Vagina (tissue), 2 donors: ENCODE measurements at regions not wholly inside any gene's neighbourhood (a gene's known extent, or its start where the extent isn't known, plus 50 kb on each side); places are given as distances from the start of the nearest gene placed in this dataset.

Experiments
- DNase-seq, 2 donors: peaks; one replicate each; pipeline ENCODE4 v3.0.0-alpha.2; 2017; ENCODE audit errors: extremely low spot score in 2 of 2
- H3K27ac ChIP-seq: fragments of 200-600 bp; sonication (generic); one replicate; pipeline ENCODE4 v1.5.1; 2019
- H3K27me3 ChIP-seq: fragments of 200-600 bp; sonication (generic); one replicate; pipeline ENCODE4 v1.5.1; 2019
- H3K36me3 ChIP-seq, 2 donors: fragments of 200-600 bp; sonication (generic); one replicate each; pipeline ENCODE4 v1.5.1; 2017 to 2019
- H3K4me1 ChIP-seq: fragments of 200-600 bp; sonication (generic); one replicate; pipeline ENCODE4 v1.5.1; 2019
- H3K4me3 ChIP-seq, 2 donors: fragments of 200-600 bp; sonication (generic); 1 replicate in 1 of 2; 2 replicates in 1 of 2; pipeline ENCODE4 v1.5.1; 2016 to 2019
- H3K9me3 ChIP-seq: fragments of 200-600 bp; sonication (generic); one replicate; pipeline ENCODE4 v1.5.1; 2019
- CTCF ChIP-seq, 3 experiments: fragments of 450-650 bp in 2 of 3; fragments of 200-600 bp in 1 of 3; sonication (generic) in 1 of 3; IDR thresholded peaks; one replicate each; pipeline ENCODE4 v1.5.1; 2017 to 2019; ENCODE audit warnings: antibody characterized with exemption in 3 of 3, mild to moderate bottlenecking in 2 of 3, moderate library complexity in 2 of 3
- POLR2A ChIP-seq, 2 donors: fragments of 450-650 bp; IDR thresholded peaks; one replicate each; pipeline ENCODE4 v1.6.1; 2017; ENCODE audit warnings: antibody characterized with exemption in 2 of 2, mild to moderate bottlenecking in 2 of 2, moderate library complexity in 2 of 2
- POLR2AphosphoS5 ChIP-seq, 2 donors: sonication (generic); formaldehyde crosslinking; IDR thresholded peaks; one replicate each; pipeline ENCODE4 v1.9.0; 2017; ENCODE audit warnings: antibody characterized with exemption in 2 of 2, mild to moderate bottlenecking in 2 of 2, low read depth in 1 of 2; ENCODE audit not compliant: insufficient read depth in 1 of 2
- intact Hi-C: fragments of 100-400 bp; cut with DNase I; formaldehyde crosslinking; loops from one replicate; pipeline ENCODE4 v1.15.1; 2023

GRCh38 chr4:158015241-158015640 is 157.6 kb downstream of the GASK1B start:
- Histone ChIP-seq H3K27me3 (no peaks in the 10 kb centered on the region), H3K4me3 (no peak overlapping the region), H3K36me3 (no peaks in the 10 kb centered on the region), H3K27ac (no peak overlapping the region), H3K9me3 (no peaks in the 10 kb centered on the region), H3K4me1 (peaks cover 9% of the 10 kb centered on the region)
- no peak for DNase-seq
- no peak for TF ChIP-seq CTCF (IDR thresholded peaks at IDR 0.05)
- no peak for TF ChIP-seq POLR2A (IDR thresholded peaks at IDR 0.05)
- TF ChIP-seq POLR2AphosphoS5 (IDR thresholded peaks at IDR 0.05; ENCODE audit: insufficient read depth in 1 of 2, low read depth in 1 of 2) = no peak
- intact Hi-C loops = no loop called here

- Histone ChIP-seq H3K4me3 (no peak overlapping the region), H3K27ac (no peak overlapping the region), H3K36me3 (no peaks in the 10 kb centered on the region), H3K27me3 (no peaks in the 10 kb centered on the region), H3K4me1 (peaks cover under 1% of the 10 kb centered on the region), H3K9me3 (no peaks in the 10 kb centered on the region)
- no peak for DNase-seq
- intact Hi-C loops = no loop called here
- no peak for TF ChIP-seq CTCF (IDR thresholded peaks at IDR 0.05)
- no peak for TF ChIP-seq POLR2A (IDR thresholded peaks at IDR 0.05)
- TF ChIP-seq POLR2AphosphoS5 (IDR thresholded peaks at IDR 0.05; ENCODE audit: insufficient read depth in 1 of 2, low read depth in 1 of 2) = no peak
Measured at GRCh38 chr4:158013858-158014257, 159.0 kb downstream of the GASK1B start.

- H3K27ac ChIP-seq = no peak overlapping the region
- no peaks in the 10 kb centered on the region for H3K9me3 ChIP-seq
- no peaks in the 10 kb centered on the region for H3K27me3 ChIP-seq
- peaks cover 34% of the 10 kb centered on the region for H3K4me1 ChIP-seq
- H3K36me3 ChIP-seq = no peaks in the 10 kb centered on the region
- TF ChIP-seq POLR2AphosphoS5 (IDR thresholded peaks at IDR 0.05; ENCODE audit: insufficient read depth in 1 of 2, low read depth in 1 of 2) (no peak), POLR2A (IDR thresholded peaks at IDR 0.05) (no peak), CTCF (IDR thresholded peaks at IDR 0.05) (no peak)
- no peak for DNase-seq
- intact Hi-C loops = no loop called here
- H3K4me3 ChIP-seq = no peak overlapping the region
Measured at GRCh38 chr4:158010361-158010760, 162.5 kb downstream of the GASK1B start.

GRCh38 chr4:158008551-158009218 is 164.1 kb downstream of the GASK1B start:
- peaks cover 34% of the 10 kb centered on the region for H3K4me1 ChIP-seq
- TF ChIP-seq CTCF (IDR thresholded peaks at IDR 0.05) (no peak), POLR2A (IDR thresholded peaks at IDR 0.05) (no peak), POLR2AphosphoS5 (IDR thresholded peaks at IDR 0.05; ENCODE audit: insufficient read depth in 1 of 2, low read depth in 1 of 2) (peak in 1 of 2 donors; percentile 44)
- intact Hi-C loops = no loop called here
- H3K36me3 ChIP-seq = no peaks in the 10 kb centered on the region
- DNase-seq = no peak
- no peak overlapping the region for H3K4me3 ChIP-seq
- peak overlapping the region; percentile 70 for H3K27ac ChIP-seq
- H3K9me3 ChIP-seq = no peaks in the 10 kb centered on the region
- no peaks in the 10 kb centered on the region for H3K27me3 ChIP-seq

GRCh38 chr4:158007566-158007965 is 165.3 kb downstream of the GASK1B start:
- H3K4me1 ChIP-seq = peaks cover 34% of the 10 kb centered on the region

More at GRCh38 chr4:158007566-158007965, 165.3 kb downstream of the GASK1B start:
- Histone ChIP-seq H3K27me3 (no peaks in the 10 kb centered on the region), H3K9me3 (no peaks in the 10 kb centered on the region), H3K36me3 (no peaks in the 10 kb centered on the region), H3K4me3 (no peak overlapping the region), H3K27ac (peak overlapping the region; percentile 70)
- intact Hi-C loops = no loop called here
- TF ChIP-seq POLR2A (IDR thresholded peaks at IDR 0.05) = no peak
- no peak for DNase-seq
